ENCODE measurements at regions not wholly inside any gene's neighbourhood (a gene's known extent, or its start where the extent isn't known, plus 50 kb on each side); places are given as distances from the start of the nearest gene placed in this dataset.
"Not testable (repeated sequence)": the region's sequence is repeated elsewhere in the genome, so short reads cannot be mapped to it uniquely, and the experiment has no call there.

DNA sequence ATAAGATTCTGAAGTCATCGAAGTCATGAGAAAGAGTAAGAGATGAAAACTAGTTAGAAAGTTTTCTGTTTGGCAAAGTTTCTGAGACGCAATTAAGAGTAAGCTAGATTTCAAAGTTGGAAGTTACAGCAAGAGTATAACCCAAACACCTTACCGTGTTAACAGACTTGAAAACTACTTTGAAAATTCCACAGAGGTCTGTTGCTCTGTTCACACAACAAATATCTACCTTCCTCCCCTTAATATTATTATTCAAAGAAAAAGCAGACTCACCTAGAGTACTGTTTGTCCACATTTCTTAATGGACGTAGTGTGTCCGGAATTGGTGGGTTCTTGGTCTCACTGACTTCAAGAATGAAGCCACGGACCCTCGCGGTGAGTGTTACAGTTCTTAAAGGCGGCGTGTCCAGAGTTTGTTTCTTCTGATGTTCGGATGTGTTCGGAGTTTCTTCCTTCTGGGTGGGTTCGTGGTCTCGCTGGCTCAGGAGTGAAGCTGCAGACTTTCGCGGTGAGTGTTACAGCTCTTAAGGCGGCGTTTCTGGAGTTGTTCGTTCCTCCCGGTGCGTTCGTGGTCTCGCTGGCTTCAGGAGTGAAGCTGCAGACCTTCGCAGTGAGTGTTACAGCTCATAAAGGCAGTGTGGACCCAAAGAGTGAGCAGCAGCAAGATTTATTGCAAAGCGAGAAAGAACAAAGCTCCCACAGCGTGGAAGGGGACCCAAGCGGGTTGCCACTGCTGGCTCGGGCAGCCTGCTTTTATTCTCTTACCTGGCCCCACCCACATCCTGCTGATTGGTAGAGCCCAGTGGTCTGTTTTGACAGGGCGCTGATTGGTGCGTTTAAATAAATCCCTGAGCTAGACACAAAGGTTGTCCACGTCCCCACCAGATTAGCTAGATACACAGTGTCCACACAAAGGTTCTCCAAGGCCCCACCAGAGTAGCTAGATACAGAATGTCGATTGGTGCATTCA, 165.1 kb upstream of the TEX13C start:
- TF ChIP-seq POLR2A (IDR thresholded peaks at IDR 0.05; ENCODE audit: low read depth), result not testable (repeated sequence)
- TF ChIP-seq, protein P1, sequence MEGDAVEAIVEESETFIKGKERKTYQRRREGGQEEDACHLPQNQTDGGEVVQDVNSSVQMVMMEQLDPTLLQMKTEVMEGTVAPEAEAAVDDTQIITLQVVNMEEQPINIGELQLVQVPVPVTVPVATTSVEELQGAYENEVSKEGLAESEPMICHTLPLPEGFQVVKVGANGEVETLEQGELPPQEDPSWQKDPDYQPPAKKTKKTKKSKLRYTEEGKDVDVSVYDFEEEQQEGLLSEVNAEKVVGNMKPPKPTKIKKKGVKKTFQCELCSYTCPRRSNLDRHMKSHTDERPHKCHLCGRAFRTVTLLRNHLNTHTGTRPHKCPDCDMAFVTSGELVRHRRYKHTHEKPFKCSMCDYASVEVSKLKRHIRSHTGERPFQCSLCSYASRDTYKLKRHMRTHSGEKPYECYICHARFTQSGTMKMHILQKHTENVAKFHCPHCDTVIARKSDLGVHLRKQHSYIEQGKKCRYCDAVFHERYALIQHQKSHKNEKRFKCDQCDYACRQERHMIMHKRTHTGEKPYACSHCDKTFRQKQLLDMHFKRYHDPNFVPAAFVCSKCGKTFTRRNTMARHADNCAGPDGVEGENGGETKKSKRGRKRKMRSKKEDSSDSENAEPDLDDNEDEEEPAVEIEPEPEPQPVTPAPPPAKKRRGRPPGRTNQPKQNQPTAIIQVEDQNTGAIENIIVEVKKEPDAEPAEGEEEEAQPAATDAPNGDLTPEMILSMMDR (IDR thresholded peaks at IDR 0.05), result not testable (repeated sequence)
